Keratinocyte (primary cell): ENCODE measurements at regions not wholly inside any gene's neighbourhood (a gene's known extent, or its start where the extent isn't known, plus 50 kb on each side); places are given as distances from the start of the nearest gene placed in this dataset.

Experiments used
- DNase-seq: peaks from one replicate; pipeline ENCODE4 v3.0.0-alpha.2; 2011; ENCODE audit warnings: low read depth, missing footprints, low spot score
- FAIRE-seq: peaks from 2 replicates; lab custom pipeline; 2011; peaks lifted over from hg19 to GRCh38; lab: Jason Lieb, UNC
- H2AFZ ChIP-seq: 2 replicates; pipeline ENCODE4 v1.6.0; 2012; ENCODE audit warnings: low read length, control low read depth, inconsistent platforms; ENCODE audit not compliant: control insufficient read depth
- H3K27ac ChIP-seq: 2 replicates; pipeline ENCODE4 v1.5.1; 2011; ENCODE audit warnings: low read length; ENCODE audit not compliant: control insufficient read depth, insufficient read depth
- H3K27me3 ChIP-seq: 3 replicates; pipeline ENCODE4 v1.6.0; 2011; ENCODE audit warnings: low read length; ENCODE audit not compliant: control insufficient read depth, insufficient read depth; ENCODE audit errors: extremely low read depth
- H3K36me3 ChIP-seq, 2 experiments: 2 replicates in 1 of 2; 3 replicates in 1 of 2; pipeline ENCODE4 v1.5.1; 2011; ENCODE audit warnings: low read length in 2 of 2, mild to moderate bottlenecking in 1 of 2; ENCODE audit not compliant: control insufficient read depth in 2 of 2, insufficient read depth in 2 of 2; ENCODE audit errors: extremely low read depth in 1 of 2
- H3K4me1 ChIP-seq: 3 replicates; pipeline ENCODE4 v1.5.1; 2011; ENCODE audit warnings: low read length; ENCODE audit not compliant: control insufficient read depth, insufficient read depth; ENCODE audit errors: extremely low read depth
- H3K4me2 ChIP-seq: 3 replicates; pipeline ENCODE4 v1.6.0; 2011; ENCODE audit warnings: low read depth, low read length; ENCODE audit not compliant: control insufficient read depth, insufficient read depth; ENCODE audit errors: extremely low read depth
- H3K4me3 ChIP-seq, 3 experiments: fragments of 200-600 bp in 1 of 3; sonication (generic) in 1 of 3; 2 replicates in 2 of 3; 3 replicates in 1 of 3; pipeline ENCODE4 v1.5.1; 2011 to 2016; ENCODE audit warnings: low read length in 3 of 3, mild to moderate bottlenecking in 3 of 3, control low read depth in 2 of 3, inconsistent platforms in 1 of 3, low read depth in 1 of 3, mixed read lengths in 1 of 3, mixed run types in 1 of 3, moderate library complexity in 1 of 3; ENCODE audit not compliant: control insufficient read depth in 2 of 3, insufficient read depth in 2 of 3; ENCODE audit errors: extremely low read depth in 1 of 3
- H3K79me2 ChIP-seq: 2 replicates; pipeline ENCODE4 v1.6.0; 2012; ENCODE audit warnings: low read length; ENCODE audit not compliant: control insufficient read depth, insufficient read depth
- H3K9ac ChIP-seq: 3 replicates; pipeline ENCODE4 v1.6.0; 2011; ENCODE audit warnings: low read length; ENCODE audit not compliant: control insufficient read depth, insufficient read depth; ENCODE audit errors: extremely low read depth
- H3K9me1 ChIP-seq: 3 replicates; pipeline ENCODE4 v1.6.0; 2011; ENCODE audit warnings: low read length; ENCODE audit not compliant: control insufficient read depth, insufficient read depth; ENCODE audit errors: extremely low read depth
- H3K9me3 ChIP-seq: 2 replicates; pipeline ENCODE4 v1.5.1; 2012; ENCODE audit warnings: low read depth, low read length; ENCODE audit not compliant: control insufficient read depth
- H4K20me1 ChIP-seq: 3 replicates; pipeline ENCODE4 v1.6.0; 2011; ENCODE audit warnings: low read length; ENCODE audit not compliant: control insufficient read depth, insufficient read depth; ENCODE audit errors: extremely low read depth
- EZH2 ChIP-seq: IDR thresholded peaks from one replicate; pipeline ENCODE4 v1.6.1; 2012; ENCODE audit warnings: inconsistent platforms, mild to moderate bottlenecking, low read length, moderate library complexity
- dilution Hi-C: fragments of 300-500 bp; cut with MboI; formaldehyde crosslinking; loops from one replicate; pipeline ENCODE4 v1.7.0; 2020; ENCODE audit warnings: low sequenced_read_pairs; ENCODE audit not compliant: extremely low pct_ligation_motif_present
- TF ChIP-seq, protein P1 (sequence below), 3 experiments: IDR thresholded peaks in 1 of 3; conservative IDR thresholded peaks in 1 of 3; optimal IDR thresholded peaks in 1 of 3; 2 replicates in 2 of 3; 3 replicates in 1 of 3; pipeline versions ENCODE3 to v1.5.1; 2011; ENCODE audit warnings: low read length in 3 of 3, mild to moderate bottlenecking in 3 of 3, moderate library complexity in 2 of 3, control low read depth in 1 of 3, inconsistent platforms in 1 of 3; ENCODE audit not compliant: insufficient read depth in 2 of 3; ENCODE audit errors: extremely low read depth in 1 of 3

DNA sequence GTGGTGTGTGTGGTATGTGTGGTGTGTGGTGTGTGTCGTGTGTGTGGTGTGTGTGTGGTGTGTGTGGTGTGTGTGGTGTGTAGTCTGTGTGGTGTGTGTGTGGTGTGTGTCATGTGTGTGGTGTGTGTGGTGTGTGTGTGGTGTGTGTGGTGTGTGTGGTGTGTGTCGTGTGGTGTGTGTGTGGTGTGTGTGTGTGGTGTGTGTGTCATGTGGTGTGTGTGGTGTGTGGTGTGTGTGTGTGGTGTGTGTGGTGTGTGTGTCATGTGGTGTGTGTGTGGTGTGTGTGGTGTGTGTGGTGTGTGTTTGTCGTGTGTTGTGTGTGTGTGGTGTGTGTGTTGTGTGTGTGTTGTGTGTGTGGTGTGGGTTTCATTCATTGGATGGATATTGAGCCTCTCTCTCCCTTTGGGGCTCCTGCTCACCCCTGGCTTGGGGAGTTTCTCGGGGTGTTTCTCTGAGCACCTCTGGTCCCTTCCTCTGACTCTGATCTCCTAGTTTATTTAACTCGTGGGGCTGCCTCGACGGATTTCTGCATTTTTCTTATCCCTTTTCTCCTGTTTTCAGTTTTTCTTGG lies 145.8 kb downstream of the DNAJB6 start:
- no peak for FAIRE-seq

DNA sequence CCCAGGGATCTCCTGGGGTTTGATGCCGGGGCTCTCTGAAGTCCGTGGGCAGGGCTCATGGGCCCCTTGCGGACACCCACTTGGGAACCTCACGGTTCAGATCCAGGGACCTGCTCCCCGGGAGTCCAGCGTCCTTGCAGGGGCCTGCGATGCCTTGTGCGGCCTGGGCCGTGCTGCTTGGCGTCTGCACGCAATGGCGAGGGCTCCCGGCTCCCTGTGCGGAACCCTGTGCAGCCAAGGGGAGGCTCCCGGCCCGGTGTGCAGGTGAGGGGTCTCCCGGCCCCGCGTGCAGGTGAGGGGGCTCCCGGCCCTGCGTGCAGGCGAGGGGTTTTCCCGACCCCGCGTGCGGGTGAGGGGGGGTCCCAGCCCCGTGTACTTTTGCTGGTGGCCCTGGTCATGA lies 146.7 kb downstream of the DNAJB6 start:
- no peaks in the 10 kb centered on the region for H3K9me1 ChIP-seq
- no peaks in the 10 kb centered on the region for H3K4me1 ChIP-seq
- H3K27ac ChIP-seq: no peak overlapping the region
- no peaks in the 10 kb centered on the region for H3K27me3 ChIP-seq
- no peaks in the 10 kb centered on the region for H3K36me3 ChIP-seq
- H3K4me3 ChIP-seq: no peak overlapping the region
- H2AFZ ChIP-seq: no peak overlapping the region
- dilution Hi-C loops: no loop called here
- TF ChIP-seq, protein P1, sequence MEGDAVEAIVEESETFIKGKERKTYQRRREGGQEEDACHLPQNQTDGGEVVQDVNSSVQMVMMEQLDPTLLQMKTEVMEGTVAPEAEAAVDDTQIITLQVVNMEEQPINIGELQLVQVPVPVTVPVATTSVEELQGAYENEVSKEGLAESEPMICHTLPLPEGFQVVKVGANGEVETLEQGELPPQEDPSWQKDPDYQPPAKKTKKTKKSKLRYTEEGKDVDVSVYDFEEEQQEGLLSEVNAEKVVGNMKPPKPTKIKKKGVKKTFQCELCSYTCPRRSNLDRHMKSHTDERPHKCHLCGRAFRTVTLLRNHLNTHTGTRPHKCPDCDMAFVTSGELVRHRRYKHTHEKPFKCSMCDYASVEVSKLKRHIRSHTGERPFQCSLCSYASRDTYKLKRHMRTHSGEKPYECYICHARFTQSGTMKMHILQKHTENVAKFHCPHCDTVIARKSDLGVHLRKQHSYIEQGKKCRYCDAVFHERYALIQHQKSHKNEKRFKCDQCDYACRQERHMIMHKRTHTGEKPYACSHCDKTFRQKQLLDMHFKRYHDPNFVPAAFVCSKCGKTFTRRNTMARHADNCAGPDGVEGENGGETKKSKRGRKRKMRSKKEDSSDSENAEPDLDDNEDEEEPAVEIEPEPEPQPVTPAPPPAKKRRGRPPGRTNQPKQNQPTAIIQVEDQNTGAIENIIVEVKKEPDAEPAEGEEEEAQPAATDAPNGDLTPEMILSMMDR (optimal IDR thresholded peaks at IDR 0.05 in 1 of 3, IDR thresholded peaks at IDR 0.05 in 1 of 3, conservative IDR thresholded peaks at IDR 0.05 in 1 of 3; ENCODE audit: extremely low read depth in 1 of 3, insufficient read depth in 2 of 3, low read length in 3 of 3): no peak
- TF ChIP-seq EZH2: no peak
- FAIRE-seq (no peak), DNase-seq (no peak)
- H3K4me2 ChIP-seq: no peak overlapping the region
- peaks cover 15% of the 10 kb centered on the region for H3K9me3 ChIP-seq
- no peaks in the 10 kb centered on the region for H4K20me1 ChIP-seq
- H3K9ac ChIP-seq: no peak overlapping the region
- no peaks in the 10 kb centered on the region for H3K79me2 ChIP-seq

More for the DNA sequence above, 145.8 kb downstream of the DNAJB6 start:
- H3K9me1 ChIP-seq: no peaks in the 10 kb centered on the region
- peaks cover 15% of the 10 kb centered on the region for H3K9me3 ChIP-seq
- H3K4me3 ChIP-seq: no peak overlapping the region
- dilution Hi-C loops: no loop called here
- no peak overlapping the region for H3K9ac ChIP-seq
- no peak overlapping the region for H2AFZ ChIP-seq
- no peaks in the 10 kb centered on the region for H4K20me1 ChIP-seq
- H3K27me3 ChIP-seq: no peaks in the 10 kb centered on the region
- H3K79me2 ChIP-seq: no peaks in the 10 kb centered on the region
- H3K36me3 ChIP-seq: no peaks in the 10 kb centered on the region
- H3K4me1 ChIP-seq: no peaks in the 10 kb centered on the region
- H3K27ac ChIP-seq: no peak overlapping the region
- no peak for DNase-seq
- H3K4me2 ChIP-seq: no peak overlapping the region
- TF ChIP-seq, protein P1 (optimal IDR thresholded peaks at IDR 0.05 in 1 of 3, IDR thresholded peaks at IDR 0.05 in 1 of 3, conservative IDR thresholded peaks at IDR 0.05 in 1 of 3; ENCODE audit: extremely low read depth in 1 of 3, insufficient read depth in 2 of 3, low read length in 3 of 3): no peak
- TF ChIP-seq EZH2: no peak
